NCI-H2029 (cell line): ENCODE measurements at regions not wholly inside any gene's neighbourhood (a gene's known extent, or its start where the extent isn't known, plus 50 kb on each side); places are given as distances from the start of the nearest gene placed in this dataset.
"Not testable (repeated sequence)": the region's sequence is repeated elsewhere in the genome, so short reads cannot be mapped to it uniquely, and the experiment has no call there.

Experiments
- DNase-seq: peaks from one replicate; lab custom pipeline; 2025; lab: John Stamatoyannopoulos, UW

- no peak for DNase-seq
Measured at GRCh38 chr14:59116984-59117415, 71.5 kb upstream of the DAAM1 start.

- peak; percentile 71 for DNase-seq
Measured at GRCh38 chr14:59117754-59118528, 70.5 kb upstream of the DAAM1 start.

- DNase-seq = no peak
Measured at GRCh38 chr14:59120921-59121320, 67.5 kb upstream of the DAAM1 start.

- no peak for DNase-seq
Measured at GRCh38 chr14:59123531-59123930, 64.9 kb upstream of the DAAM1 start.

GRCh38 chr14:59123975-59124374 is 64.5 kb upstream of the DAAM1 start:
- DNase-seq = peak; percentile 15

- DNase-seq = no peak
Measured at GRCh38 chr14:59125156-59125555, 63.3 kb upstream of the DAAM1 start.

GRCh38 chr14:59126714-59127436 is 61.6 kb upstream of the DAAM1 start:
- peak; percentile 66 for DNase-seq

GRCh38 chr14:59127437-59127732 is 61.1 kb upstream of the DAAM1 start:
- DNase-seq = no peak

- no peak for DNase-seq
Measured at GRCh38 chr14:59130462-59130861, 58.0 kb upstream of the DAAM1 start.

GRCh38 chr14:59131938-59132795 is 56.3 kb upstream of the DAAM1 start:
- no peak for DNase-seq

GRCh38 chr14:59132796-59133494 is 55.5 kb upstream of the DAAM1 start:
- DNase-seq = no peak

- DNase-seq = no peak
Measured at GRCh38 chr14:59133709-59134108, 54.8 kb upstream of the DAAM1 start.

- DNase-seq = no peak
Measured at GRCh38 chr14:59134307-59134706, 54.2 kb upstream of the DAAM1 start.

- no peak for DNase-seq
Measured at GRCh38 chr14:59137256-59137655, 51.2 kb upstream of the DAAM1 start.

GRCh38 chr14:59138576-59138975 is 49.9 kb upstream of the DAAM1 start:
- DNase-seq = not testable (repeated sequence)
